ES-I3 (cell line): ENCODE measurements at regions not wholly inside any gene's neighbourhood (a gene's known extent, or its start where the extent isn't known, plus 50 kb on each side); places are given as distances from the start of the nearest gene placed in this dataset.

Experiments used
- H3K36me3 ChIP-seq: 2 replicates; pipeline ENCODE4 v1.6.1; 2013; ENCODE audit warnings: mild to moderate bottlenecking, low read length, control low read depth, moderate library complexity; ENCODE audit not compliant: insufficient read depth
- H3K4me1 ChIP-seq: 2 replicates; pipeline ENCODE4 v1.6.1; 2013; ENCODE audit warnings: mild to moderate bottlenecking, control low read depth, low read length; ENCODE audit not compliant: insufficient read depth
- H3K9ac ChIP-seq: 2 replicates; pipeline ENCODE4 v1.6.1; 2013; ENCODE audit warnings: low read depth, mild to moderate bottlenecking, low read length, moderate library complexity
- H3K9me3 ChIP-seq: 2 replicates; pipeline ENCODE4 v1.6.1; 2013; ENCODE audit warnings: mild to moderate bottlenecking, low read length, moderate library complexity; ENCODE audit not compliant: control insufficient read depth, insufficient read depth

- H3K36me3 ChIP-seq, result no peaks in the 10 kb centered on the region; the same call in 1 of the 2 replicates
Measured at GRCh38 chr11:104763930-104764709, 134.1 kb downstream of the CASP12 start.

GRCh38 chr11:104761511-104761910 lies 136.7 kb downstream of the CASP12 start:
- Histone ChIP-seq H3K4me1 (0 out of 2 replicates have a peak, but pooled peaks cover 4% of the 10 kb centered on the region), H3K9ac (no peak overlapping the region), H3K36me3 (no peaks in the 10 kb centered on the region), H3K9me3 (no peaks in the 10 kb centered on the region)

More at GRCh38 chr11:104763930-104764709, 134.1 kb downstream of the CASP12 start:
- no peaks in the 10 kb centered on the region for H3K9me3 ChIP-seq
- 0 out of 2 replicates have a peak, but pooled peaks cover 4% of the 10 kb centered on the region for H3K4me1 ChIP-seq
- no peak overlapping the region for H3K9ac ChIP-seq

GRCh38 chr11:104759464-104759863 lies 138.8 kb downstream of the CASP12 start:
- no peaks in the 10 kb centered on the region for H3K9me3 ChIP-seq
- H3K4me1 ChIP-seq, result 0 out of 2 replicates have a peak, but pooled peaks cover 4% of the 10 kb centered on the region
- no peak overlapping the region for H3K9ac ChIP-seq
- no peaks in the 10 kb centered on the region for H3K36me3 ChIP-seq

- Histone ChIP-seq H3K36me3 (no peaks in the 10 kb centered on the region; the same call in 1 of the 2 replicates), H3K4me1 (no peaks in the 10 kb centered on the region), H3K9ac (no peak overlapping the region), H3K9me3 (no peaks in the 10 kb centered on the region)
Measured at GRCh38 chr11:104738918-104739317, 159.3 kb downstream of the CASP12 start.

GRCh38 chr11:104738208-104738607 lies 160.1 kb downstream of the CASP12 start:
- no peaks in the 10 kb centered on the region for H3K9me3 ChIP-seq
- H3K36me3 ChIP-seq, result no peaks in the 10 kb centered on the region; the same call in 1 of the 2 replicates
- no peak overlapping the region for H3K9ac ChIP-seq
- H3K4me1 ChIP-seq, result no peaks in the 10 kb centered on the region

GRCh38 chr11:104736502-104736901 lies 161.8 kb downstream of the CASP12 start:
- no peaks in the 10 kb centered on the region; the same call in 1 of the 2 replicates for H3K36me3 ChIP-seq
- H3K4me1 ChIP-seq, result no peaks in the 10 kb centered on the region
- no peak overlapping the region for H3K9ac ChIP-seq
- H3K9me3 ChIP-seq, result no peaks in the 10 kb centered on the region

GRCh38 chr11:104734998-104735397 lies 163.3 kb downstream of the CASP12 start:
- Histone ChIP-seq H3K36me3 (no peaks in the 10 kb centered on the region), H3K9ac (no peak overlapping the region), H3K9me3 (no peaks in the 10 kb centered on the region), H3K4me1 (no peaks in the 10 kb centered on the region)

GRCh38 chr11:104731890-104732289 lies 166.4 kb downstream of the CASP12 start:
- Histone ChIP-seq H3K4me1 (peaks cover 4% of the 10 kb centered on the region; the same call in 1 of the 2 replicates), H3K9me3 (no peaks in the 10 kb centered on the region), H3K9ac (no peak overlapping the region), H3K36me3 (no peaks in the 10 kb centered on the region)

GRCh38 chr11:104728927-104729326 lies 169.3 kb downstream of the CASP12 start:
- H3K9me3 ChIP-seq, result no peaks in the 10 kb centered on the region
- H3K9ac ChIP-seq, result no peak overlapping the region
- H3K36me3 ChIP-seq, result no peaks in the 10 kb centered on the region
- peaks cover 4% of the 10 kb centered on the region; the same call in 1 of the 2 replicates for H3K4me1 ChIP-seq

- H3K36me3 ChIP-seq, result no peaks in the 10 kb centered on the region
- H3K9me3 ChIP-seq, result no peaks in the 10 kb centered on the region
- H3K4me1 ChIP-seq, result peaks cover 4% of the 10 kb centered on the region; the same call in 1 of the 2 replicates
- no peak overlapping the region for H3K9ac ChIP-seq
Measured at GRCh38 chr11:104727768-104728167, 170.5 kb downstream of the CASP12 start.

- Histone ChIP-seq H3K9me3 (no peaks in the 10 kb centered on the region), H3K4me1 (peaks cover 4% of the 10 kb centered on the region; the same call in 1 of the 2 replicates), H3K36me3 (no peaks in the 10 kb centered on the region), H3K9ac (no peak overlapping the region)
Measured at GRCh38 chr11:104727095-104727494, 171.2 kb downstream of the CASP12 start.

GRCh38 chr11:104725796-104726408 lies 172.4 kb downstream of the CASP12 start:
- Histone ChIP-seq H3K9ac (no peak overlapping the region), H3K9me3 (no peaks in the 10 kb centered on the region), H3K4me1 (peaks cover 4% of the 10 kb centered on the region; the same call in 1 of the 2 replicates), H3K36me3 (no peaks in the 10 kb centered on the region)

GRCh38 chr11:104713401-104713800 lies 184.9 kb downstream of the CASP12 start:
- Histone ChIP-seq H3K4me1 (no peaks in the 10 kb centered on the region; the same call in 1 of the 2 replicates), H3K9me3 (no peaks in the 10 kb centered on the region), H3K36me3 (no peaks in the 10 kb centered on the region), H3K9ac (no peak overlapping the region)

GRCh38 chr11:104705490-104706190 lies 192.6 kb downstream of the CASP12 start:
- Histone ChIP-seq H3K9ac (no peak overlapping the region), H3K4me1 (no peaks in the 10 kb centered on the region; the same call in 1 of the 2 replicates), H3K36me3 (no peaks in the 10 kb centered on the region), H3K9me3 (no peaks in the 10 kb centered on the region)
